SK-N-SH (cell line): ENCODE measurements at regions not wholly inside any gene's neighbourhood (a gene's known extent, or its start where the extent isn't known, plus 50 kb on each side); places are given as distances from the start of the nearest gene placed in this dataset.

ENCODE experiments used
- CHD2 ChIP-seq: fragments of 150-350 bp; IDR thresholded peaks from 2 replicates; pipeline ENCODE4 v1.6.1; 2018; ENCODE audit warnings: low read length; ENCODE audit not compliant: partially characterized antibody
- CTCF ChIP-seq: fragments of 200-600 bp; sonication (generic); IDR thresholded peaks from 2 replicates; pipeline ENCODE4 v1.6.1; 2017; ENCODE audit warnings: antibody characterized with exemption, mild to moderate bottlenecking, moderate library complexity
- EZH2phosphoT487 ChIP-seq: fragments of 200-600 bp; sonication (generic); IDR thresholded peaks from 2 replicates; pipeline ENCODE4 v1.6.1; 2017; ENCODE audit warnings: low read depth, mixed run types, mild to moderate bottlenecking, antibody characterized with exemption, moderate library complexity, borderline replicate concordance
- FOSL2 ChIP-seq: IDR thresholded peaks from 2 replicates; pipeline ENCODE4 v1.4.0; 2012; ENCODE audit warnings: low read depth, mild to moderate bottlenecking, moderate library complexity, borderline replicate concordance
- JUND ChIP-seq: IDR thresholded peaks from 2 replicates; pipeline ENCODE4 v1.4.0; 2012
- MEF2A ChIP-seq: IDR thresholded peaks from 2 replicates; pipeline ENCODE4 v1.4.0; 2012; ENCODE audit warnings: low read depth, borderline replicate concordance
- MXI1 ChIP-seq: IDR thresholded peaks from 2 replicates; pipeline ENCODE4 v1.6.1; 2012; ENCODE audit warnings: mild to moderate bottlenecking, low read depth, low read length, improper control_type of control experiment
- POLR2AphosphoS5 ChIP-seq: IDR thresholded peaks from 2 replicates; pipeline ENCODE4 v1.6.1; 2012; ENCODE audit warnings: low read depth, low read length
- RAD21 ChIP-seq: IDR thresholded peaks from 2 replicates; pipeline ENCODE4 v1.6.1; 2012; ENCODE audit warnings: mild to moderate bottlenecking, low read length
- REST ChIP-seq: IDR thresholded peaks from 2 replicates; pipeline ENCODE4 v1.6.1; 2012; ENCODE audit warnings: mild to moderate bottlenecking, low read depth, low read length, moderate library complexity
- TAF1 ChIP-seq: IDR thresholded peaks from 2 replicates; pipeline ENCODE4 v1.6.1; 2012; ENCODE audit warnings: low read depth, mild to moderate bottlenecking, low read length, moderate library complexity, borderline replicate concordance
- TEAD4 ChIP-seq: IDR thresholded peaks from 2 replicates; pipeline ENCODE4 v1.4.0; 2012; ENCODE audit warnings: mild to moderate bottlenecking, borderline replicate concordance; ENCODE audit not compliant: insufficient read depth
- YY1 ChIP-seq: IDR thresholded peaks from 2 replicates; pipeline ENCODE4 v1.4.0; 2012; ENCODE audit warnings: low read depth, mild to moderate bottlenecking

GRCh38 chr17:79177877-79178276 is 103.3 kb downstream of the ENGASE start:
- no peak for TF ChIP-seq CTCF
- no peak for TF ChIP-seq RAD21
- no peak for TF ChIP-seq TEAD4
- no peak for TF ChIP-seq MEF2A
- no peak for TF ChIP-seq CHD2
- TF ChIP-seq REST: no peak
- no peak for TF ChIP-seq YY1
- TF ChIP-seq POLR2AphosphoS5: no peak
- no peak for TF ChIP-seq FOSL2
- no peak for TF ChIP-seq JUND
- no peak for TF ChIP-seq TAF1
- TF ChIP-seq EZH2phosphoT487: no peak
- TF ChIP-seq MXI1: no peak
